RWPE1 (cell line): ENCODE measurements at regions not wholly inside any gene's neighbourhood (a gene's known extent, or its start where the extent isn't known, plus 50 kb on each side); places are given as distances from the start of the nearest gene placed in this dataset.

ENCODE experiments used
- CTCF ChIA-PET: fragments of 350-600 bp; sonication (Branson Sonifier 250); formaldehyde crosslinking; extraction: SDS; loops from one replicate; lab custom pipeline; 2021; lab: Yijun Ruan, JAX
- POLR2A ChIA-PET: fragments of 400-600 bp; formaldehyde crosslinking; extraction: SDS; loops from one replicate; lab custom pipeline; 2020; ENCODE audit warnings: antibody characterized with exemption; ENCODE audit not compliant: low non-redundant PET; lab: Yijun Ruan, JAX
- DNase-seq: peaks from one replicate; pipeline ENCODE4 v3.0.0; 2012; ENCODE audit warnings: low spot score
- H3K27ac ChIP-seq: fragments of 450-650 bp; 2 replicates; pipeline ENCODE4 v1.5.1; 2017
- TF ChIP-seq, protein P1 (sequence below): fragments of 450-650 bp; conservative IDR thresholded peaks from 2 replicates; pipeline ENCODE4 v1.5.1; 2017; ENCODE audit warnings: low read depth, mild to moderate bottlenecking

GRCh38 chr4:15262396-15262795 lies 165.4 kb upstream of the C1QTNF7 start:
- no peak for DNase-seq
- H3K27ac ChIP-seq, result no peak overlapping the region
- POLR2A ChIA-PET, result no interaction called here
- CTCF ChIA-PET, result no interaction called here
- TF ChIP-seq, protein P1, sequence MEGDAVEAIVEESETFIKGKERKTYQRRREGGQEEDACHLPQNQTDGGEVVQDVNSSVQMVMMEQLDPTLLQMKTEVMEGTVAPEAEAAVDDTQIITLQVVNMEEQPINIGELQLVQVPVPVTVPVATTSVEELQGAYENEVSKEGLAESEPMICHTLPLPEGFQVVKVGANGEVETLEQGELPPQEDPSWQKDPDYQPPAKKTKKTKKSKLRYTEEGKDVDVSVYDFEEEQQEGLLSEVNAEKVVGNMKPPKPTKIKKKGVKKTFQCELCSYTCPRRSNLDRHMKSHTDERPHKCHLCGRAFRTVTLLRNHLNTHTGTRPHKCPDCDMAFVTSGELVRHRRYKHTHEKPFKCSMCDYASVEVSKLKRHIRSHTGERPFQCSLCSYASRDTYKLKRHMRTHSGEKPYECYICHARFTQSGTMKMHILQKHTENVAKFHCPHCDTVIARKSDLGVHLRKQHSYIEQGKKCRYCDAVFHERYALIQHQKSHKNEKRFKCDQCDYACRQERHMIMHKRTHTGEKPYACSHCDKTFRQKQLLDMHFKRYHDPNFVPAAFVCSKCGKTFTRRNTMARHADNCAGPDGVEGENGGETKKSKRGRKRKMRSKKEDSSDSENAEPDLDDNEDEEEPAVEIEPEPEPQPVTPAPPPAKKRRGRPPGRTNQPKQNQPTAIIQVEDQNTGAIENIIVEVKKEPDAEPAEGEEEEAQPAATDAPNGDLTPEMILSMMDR, result no peak

GRCh38 chr4:15270201-15270600 lies 157.6 kb upstream of the C1QTNF7 start:
- TF ChIP-seq, protein P1, result no peak
- ChIA-PET CTCF (no interaction called here), POLR2A (no interaction called here)
- no peak overlapping the region for H3K27ac ChIP-seq
- DNase-seq, result no peak

DNA sequence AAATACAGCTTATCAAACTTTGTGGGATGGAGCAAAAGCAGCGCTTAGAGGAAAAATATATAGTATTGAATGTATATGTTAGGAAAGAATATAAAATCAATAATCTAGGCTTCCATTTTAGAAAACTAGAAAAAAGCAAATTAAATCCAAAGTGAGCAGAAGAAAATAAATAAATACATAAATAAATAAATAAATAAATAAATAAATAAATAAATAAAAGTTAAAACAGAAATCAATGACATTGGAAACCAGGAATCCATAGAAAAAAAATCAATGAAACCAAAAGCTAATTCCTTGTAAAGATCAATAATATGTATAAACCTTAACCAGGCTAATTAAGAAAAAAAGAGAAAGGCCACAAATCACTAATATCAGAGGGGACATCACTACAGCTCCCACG lies 141.8 kb upstream of the C1QTNF7 start:
- TF ChIP-seq, protein P1, result no peak
- no peak overlapping the region for H3K27ac ChIP-seq
- CTCF ChIA-PET, result no interaction called here
- POLR2A ChIA-PET, result no interaction called here
- no peak for DNase-seq

DNA sequence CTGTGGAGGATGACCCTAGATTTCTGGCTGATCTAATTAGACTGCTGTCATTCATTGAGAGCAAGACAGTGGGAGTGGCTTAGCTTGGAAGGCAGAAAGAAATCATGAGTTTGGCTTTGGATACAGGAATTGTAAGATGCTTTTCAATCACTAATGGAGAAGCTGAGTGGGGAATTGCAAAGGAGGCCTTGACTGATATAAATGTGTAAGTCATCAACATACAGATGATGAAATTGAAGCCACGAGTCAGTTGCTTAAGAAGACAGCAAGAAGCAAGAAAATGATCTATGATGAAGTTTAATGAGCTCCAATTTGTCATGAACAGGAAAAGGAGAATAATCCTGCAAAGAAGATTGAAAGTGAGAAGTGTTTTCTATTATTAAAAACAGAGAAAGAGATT lies 136.7 kb upstream of the C1QTNF7 start:
- TF ChIP-seq, protein P1, result no peak
- H3K27ac ChIP-seq, result no peak overlapping the region
- DNase-seq, result no peak
- POLR2A ChIA-PET, result no interaction called here
- CTCF ChIA-PET, result interaction anchor here (0.7 kb wide), 1 partner anchor 1180 kb away, joined by 3 read pairs; no protein-coding TSS in a partner anchor

DNA sequence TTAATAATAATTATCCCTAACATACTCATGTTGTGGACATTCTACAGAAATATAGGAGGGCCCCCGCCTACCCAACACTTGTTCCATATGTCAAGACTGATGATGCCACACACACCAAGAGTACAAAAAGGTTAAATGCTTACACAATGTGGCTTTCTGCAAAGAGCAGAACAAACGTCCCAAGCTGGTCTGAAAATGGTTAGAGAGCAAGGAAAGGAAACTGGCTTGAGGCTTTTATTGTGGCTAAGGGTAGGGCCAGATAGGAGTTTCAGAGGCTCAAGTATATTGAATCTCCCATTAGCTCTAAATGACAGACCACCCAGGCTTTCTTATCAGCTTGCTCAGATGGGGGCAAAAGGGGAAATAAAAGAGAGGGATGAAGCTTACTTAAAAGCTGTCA lies 134.1 kb upstream of the C1QTNF7 start:
- ChIA-PET POLR2A (no interaction called here), CTCF (interaction anchor here (0.6 kb wide), 1 partner anchor 1394 kb away, joined by 3 read pairs; no protein-coding TSS in a partner anchor)
- H3K27ac ChIP-seq, result no peak overlapping the region
- DNase-seq, result no peak
- TF ChIP-seq, protein P1, result no peak

DNA sequence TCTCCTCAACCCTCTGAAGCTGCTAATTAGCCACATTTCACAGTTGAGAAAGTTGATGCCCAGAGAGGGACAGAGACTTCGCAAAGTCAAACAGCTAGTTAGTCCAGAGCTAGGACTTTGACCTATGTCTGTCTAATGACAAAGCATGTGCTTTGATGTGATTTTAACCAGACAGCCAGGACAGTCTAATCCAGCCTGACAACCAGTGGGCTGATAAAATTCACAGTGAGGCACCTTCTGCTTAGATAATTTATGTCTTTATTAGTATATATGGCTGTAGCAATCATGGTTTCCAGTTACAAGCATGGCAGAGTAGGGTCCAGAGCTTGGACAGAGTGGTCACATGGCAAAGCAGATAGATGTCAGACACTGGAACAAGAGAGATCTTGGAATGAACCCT lies 133.6 kb upstream of the C1QTNF7 start:
- POLR2A ChIA-PET, result no interaction called here
- no peak for DNase-seq
- no peak overlapping the region for H3K27ac ChIP-seq
- CTCF ChIA-PET, result interaction anchor here (0.6 kb wide), 2 partner anchors 23 to 1393 kb away, joined by 3 read pairs; no protein-coding TSS in a partner anchor
- TF ChIP-seq, protein P1, result no peak
